Aorta (tissue), 5 donors: ENCODE measurements at regions not wholly inside any gene's neighbourhood (a gene's known extent, or its start where the extent isn't known, plus 50 kb on each side); places are given as distances from the start of the nearest gene placed in this dataset.

Source experiments
- ATAC-seq: fragments of 200-7000 bp; cut with Tn5 transposase; one replicate; pipeline ENCODE4 v1.9.1; 2022; ENCODE audit warnings: moderate library complexity; ENCODE audit not compliant: low FRiP score
- DNase-seq, 2 donors: peaks; one replicate each; pipeline ENCODE4 v3.0.0-alpha.2; 2020
- H3K27ac ChIP-seq, 2 donors: one replicate each; pipeline ENCODE4 v1.5.1; 2013; ENCODE audit warnings: low read length in 2 of 2, mild to moderate bottlenecking in 2 of 2, moderate library complexity in 2 of 2, control low read depth in 1 of 2, inconsistent platforms in 1 of 2, low read depth in 1 of 2
- H3K27me3 ChIP-seq, 2 donors: one replicate each; pipeline ENCODE4 v1.6.1; 2013; ENCODE audit warnings: control low read depth in 1 of 2, low read length in 1 of 2, mild to moderate bottlenecking in 1 of 2, moderate library complexity in 1 of 2; ENCODE audit not compliant: insufficient read depth in 2 of 2, control insufficient read depth in 1 of 2
- H3K36me3 ChIP-seq, 2 donors: one replicate each; pipeline ENCODE4 v1.6.1; 2013; ENCODE audit warnings: control low read depth in 1 of 2, low read length in 1 of 2, mild to moderate bottlenecking in 1 of 2; ENCODE audit not compliant: insufficient read depth in 2 of 2, control insufficient read depth in 1 of 2
- H3K4me1 ChIP-seq, 2 donors: one replicate each; pipeline ENCODE4 v1.6.1; 2013; ENCODE audit warnings: low read length in 2 of 2, control low read depth in 1 of 2, mild to moderate bottlenecking in 1 of 2, moderate library complexity in 1 of 2; ENCODE audit not compliant: insufficient read depth in 2 of 2, control insufficient read depth in 1 of 2
- H3K4me3 ChIP-seq, 2 donors: one replicate each; pipeline ENCODE4 v1.5.1; 2013; ENCODE audit warnings: low read length in 2 of 2, control low read depth in 1 of 2, mild to moderate bottlenecking in 1 of 2
- H3K9me3 ChIP-seq: one replicate; pipeline ENCODE4 v1.6.1; 2013; ENCODE audit warnings: mild to moderate bottlenecking, low read length; ENCODE audit not compliant: control insufficient read depth
- WGBS, 2 donors: extraction: QIAGEN DNeasy Blood & Tissue Kit; methylation state at CpG; one replicate each; pipeline ENCODE4 v1.1.7; 2013; 5-methylcytosine and 5-hydroxymethylcytosine counted together
- intact Hi-C, 2 donors: fragments of 100-400 bp; cut with DNase I; formaldehyde crosslinking; loops; one replicate each; pipeline versions ENCODE4 v1.14.2 to v1.15.0; 2022
- donor health status: healthy with polysubstance abuse.
- donor health status: Bipolar disorder and iron deficiency.
- donor health status: DM: no; HTN: no; CAD: no.
- donor health status: DM: no; HTN: no; CAD: no.
- donor health status: DM: yes; HTN: yes; CAD: no.

DNA sequence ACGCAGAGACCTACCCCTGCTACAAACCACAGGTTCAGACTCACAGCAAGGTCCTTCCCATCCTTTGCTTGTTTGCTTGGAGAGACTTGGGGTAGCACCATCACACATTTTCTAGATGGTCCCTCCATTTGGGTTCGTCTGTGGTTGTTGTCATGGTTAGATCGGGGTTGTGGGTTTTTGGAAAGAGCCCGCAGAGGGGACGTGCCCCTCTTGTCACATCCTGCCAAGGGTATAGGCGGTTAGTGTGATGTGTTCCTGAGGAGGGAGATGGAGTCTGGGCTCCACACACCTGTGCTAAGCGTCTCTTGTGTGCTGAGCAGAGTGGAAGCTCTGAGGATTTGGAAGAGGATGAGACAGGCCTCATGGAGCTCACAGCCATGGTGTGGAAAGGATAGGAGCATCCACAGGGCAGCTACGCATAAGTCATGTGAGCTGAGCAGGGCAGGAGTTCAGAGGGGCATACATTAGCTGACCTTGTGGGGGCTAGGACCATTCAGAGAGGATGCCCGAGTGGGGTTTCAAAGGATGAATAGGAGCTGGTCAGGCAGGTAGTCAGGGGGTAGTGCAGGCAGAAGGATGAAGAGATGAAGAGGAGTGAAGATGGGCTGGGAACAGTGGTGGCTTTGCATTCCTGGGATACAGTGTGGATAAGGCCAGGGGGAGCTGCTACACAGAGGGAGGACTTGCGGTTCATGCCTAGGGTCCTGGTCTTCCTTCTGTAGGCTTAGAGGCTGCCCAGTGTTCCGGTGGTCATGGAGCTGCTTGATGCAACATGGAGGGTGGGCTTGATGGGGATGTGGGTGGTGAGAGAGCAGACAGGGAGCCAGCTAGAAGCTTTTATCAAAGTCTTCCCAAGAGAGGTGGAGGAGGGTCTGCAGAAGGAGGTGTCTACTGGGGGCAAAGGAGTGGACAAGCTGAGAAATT is 62.9 kb downstream of the ACKR3 start:
- no peak overlapping the region for H3K4me3 ChIP-seq
- H3K27ac ChIP-seq: no peak overlapping the region
- WGBS, 2 donors: 95 to 97% methylated on average over 11 of the region's 11 CpGs
- H3K4me1 ChIP-seq: no peaks in the 10 kb centered on the region
- no peaks in the 10 kb centered on the region for H3K36me3 ChIP-seq
- intact Hi-C loops: no loop called here
- no peak for ATAC-seq
- peak; percentile 22 to 49 for DNase-seq
- H3K9me3 ChIP-seq: no peaks in the 10 kb centered on the region
- H3K27me3 ChIP-seq: no peaks in the 10 kb centered on the region

DNA sequence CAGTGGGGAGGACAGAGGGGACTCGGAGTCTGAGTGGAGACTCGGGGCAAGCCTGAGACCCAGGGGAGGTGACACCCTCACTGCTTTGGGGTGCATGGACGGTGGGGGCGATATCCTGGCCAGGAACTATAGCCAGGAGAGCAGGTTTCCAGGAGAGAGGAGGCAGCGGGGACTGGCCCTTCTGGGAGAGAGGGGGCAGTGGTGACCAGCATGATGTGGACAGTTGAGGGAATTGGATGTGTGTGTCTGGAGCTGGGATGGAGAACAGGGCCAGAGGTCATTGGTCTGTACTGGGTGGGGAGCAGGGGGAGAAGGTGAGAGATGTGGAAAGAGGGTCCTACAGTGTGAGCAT is 63.6 kb downstream of the ACKR3 start:
- no peak overlapping the region for H3K4me3 ChIP-seq
- no peaks in the 10 kb centered on the region for H3K9me3 ChIP-seq
- no peaks in the 10 kb centered on the region for H3K4me1 ChIP-seq
- no peaks in the 10 kb centered on the region for H3K36me3 ChIP-seq
- DNase-seq: peak in 1 of 2 donors; percentile 62
- WGBS, 2 donors: 78 to 81% methylated on average over 5 of the region's 5 CpGs
- intact Hi-C loops: no loop called here
- ATAC-seq: no peak
- H3K27ac ChIP-seq: no peak overlapping the region
- no peaks in the 10 kb centered on the region for H3K27me3 ChIP-seq

DNA sequence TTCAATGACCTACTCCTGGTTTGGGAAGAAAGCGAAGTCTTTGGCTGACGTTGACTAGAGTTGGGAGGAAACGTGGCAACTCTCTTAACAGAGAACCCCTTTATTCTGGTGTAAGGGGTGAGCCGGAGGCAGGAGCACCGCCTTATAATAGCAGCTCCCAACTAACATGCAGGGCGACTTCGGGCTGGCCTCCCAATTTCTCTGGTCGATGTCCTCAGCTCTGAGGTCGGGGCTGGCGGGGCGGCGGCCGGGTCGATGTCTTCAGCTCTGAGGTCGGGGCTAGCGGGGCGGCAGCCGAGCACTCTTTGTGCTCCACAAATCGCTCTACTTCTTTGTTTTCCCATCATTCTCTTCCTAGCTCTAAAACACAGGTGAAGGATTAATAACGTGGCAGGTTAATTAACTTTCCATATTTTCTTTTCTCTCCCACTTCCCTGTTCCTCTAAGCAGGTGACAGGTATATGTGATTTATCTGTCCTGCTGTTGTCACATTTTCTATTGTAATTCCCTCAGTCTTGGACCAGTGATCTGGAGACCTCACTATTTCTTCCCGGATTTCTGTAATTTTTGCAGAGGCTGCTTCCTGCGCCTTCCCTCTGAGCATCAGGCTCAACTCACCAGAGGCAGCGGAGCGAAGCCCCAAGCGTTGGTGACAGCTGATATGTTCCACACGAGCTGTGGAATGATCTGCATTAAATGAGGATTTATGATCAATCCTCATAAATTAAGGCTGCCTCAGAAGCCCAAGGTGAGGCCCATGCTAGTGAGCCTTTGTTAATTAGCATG is 64.3 kb downstream of the ACKR3 start:
- Histone ChIP-seq H3K4me1 (no peaks in the 10 kb centered on the region), H3K27me3 (no peaks in the 10 kb centered on the region), H3K36me3 (no peaks in the 10 kb centered on the region), H3K9me3 (no peaks in the 10 kb centered on the region), H3K4me3 (no peak overlapping the region), H3K27ac (no peak overlapping the region)
- no peak for ATAC-seq
- intact Hi-C loops: no loop called here
- WGBS, 2 donors: 96 to 97% methylated on average over 26 of the region's 26 CpGs
- no peak for DNase-seq

GRCh38 chr2:236636261-236636660 is 66.6 kb downstream of the ACKR3 start:
- no peaks in the 10 kb centered on the region for H3K36me3 ChIP-seq
- ATAC-seq (no peak), DNase-seq (peak in 1 of 2 donors; percentile 64)
- H3K4me1 ChIP-seq: no peaks in the 10 kb centered on the region
- no peaks in the 10 kb centered on the region for H3K27me3 ChIP-seq
- H3K4me3 ChIP-seq: no peak overlapping the region
- 93 to 95% methylated on average over 7 of the region's 7 CpGs for WGBS, 2 donors
- H3K27ac ChIP-seq: no peak overlapping the region
- intact Hi-C loops: no loop called here
- no peaks in the 10 kb centered on the region for H3K9me3 ChIP-seq

- no peaks in the 10 kb centered on the region for H3K36me3 ChIP-seq
- WGBS, 2 donors: 95 to 96% methylated on average over 18 of the region's 18 CpGs
- H3K27me3 ChIP-seq: no peaks in the 10 kb centered on the region
- ATAC-seq (no peak), DNase-seq (peak in 1 of 2 donors; percentile 64)
- no peak overlapping the region for H3K27ac ChIP-seq
- H3K9me3 ChIP-seq: no peaks in the 10 kb centered on the region
- H3K4me3 ChIP-seq: no peak overlapping the region
- no peaks in the 10 kb centered on the region for H3K4me1 ChIP-seq
- intact Hi-C loops: no loop called here
Measured at GRCh38 chr2:236636714-236637470, 67.3 kb downstream of the ACKR3 start.

- Histone ChIP-seq H3K27me3 (no peaks in the 10 kb centered on the region), H3K27ac (no peak overlapping the region)
- no peak for ATAC-seq
Measured at GRCh38 chr2:236637686-236638569, 68.3 kb downstream of the ACKR3 start.

GRCh38 chr2:236638707-236639106 is 69.1 kb downstream of the ACKR3 start:
- Histone ChIP-seq H3K4me3 (no peak overlapping the region), H3K36me3 (no peaks in the 10 kb centered on the region), H3K27ac (no peak overlapping the region), H3K27me3 (no peaks in the 10 kb centered on the region), H3K9me3 (no peaks in the 10 kb centered on the region), H3K4me1 (no peaks in the 10 kb centered on the region)
- DNase-seq (peak in 1 of 2 donors; percentile 14), ATAC-seq (no peak)
- intact Hi-C loops: no loop called here
- WGBS, 2 donors: 92 to 94% methylated on average over 7 of the region's 7 CpGs

More at GRCh38 chr2:236637686-236638569, 68.3 kb downstream of the ACKR3 start:
- Histone ChIP-seq H3K4me1 (no peaks in the 10 kb centered on the region), H3K9me3 (no peaks in the 10 kb centered on the region), H3K36me3 (no peaks in the 10 kb centered on the region), H3K4me3 (no peak overlapping the region)
- intact Hi-C loops: no loop called here
- WGBS, 2 donors: 34 to 36% methylated on average over 6 of the region's 6 CpGs
- peak; percentile 38 to 42 for DNase-seq
